CD4-positive, alpha-beta T cell treated with Interleukin-6 for 4 hours (primary cell): ENCODE measurements at regions not wholly inside any gene's neighbourhood (a gene's known extent, or its start where the extent isn't known, plus 50 kb on each side); places are given as distances from the start of the nearest gene placed in this dataset.

Experiments
- DNase-seq: peaks from one replicate; pipeline ENCODE4 v3.0.0-alpha.2; 2020; ENCODE audit warnings: mixed read lengths

DNA sequence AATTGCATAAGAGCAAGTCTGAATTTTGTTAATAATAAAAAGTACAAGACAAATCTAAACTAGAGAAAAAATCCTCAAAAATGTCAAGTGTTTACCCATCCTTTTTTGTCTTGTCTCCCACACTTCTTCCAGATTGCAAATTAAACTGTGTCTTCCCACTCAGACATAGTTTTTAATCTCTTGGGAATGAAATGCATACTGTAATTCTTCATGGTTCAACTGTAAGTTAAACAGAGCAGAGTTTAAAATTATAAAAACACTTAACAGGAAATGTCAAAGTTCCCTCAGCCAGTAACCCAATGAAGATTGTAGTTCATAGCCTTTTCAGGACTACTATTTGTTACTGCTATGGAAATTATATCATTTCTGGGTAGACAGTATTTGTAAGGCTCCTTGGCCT, 171.8 kb downstream of the UBE2E3 start:
- no peak for DNase-seq

DNA sequence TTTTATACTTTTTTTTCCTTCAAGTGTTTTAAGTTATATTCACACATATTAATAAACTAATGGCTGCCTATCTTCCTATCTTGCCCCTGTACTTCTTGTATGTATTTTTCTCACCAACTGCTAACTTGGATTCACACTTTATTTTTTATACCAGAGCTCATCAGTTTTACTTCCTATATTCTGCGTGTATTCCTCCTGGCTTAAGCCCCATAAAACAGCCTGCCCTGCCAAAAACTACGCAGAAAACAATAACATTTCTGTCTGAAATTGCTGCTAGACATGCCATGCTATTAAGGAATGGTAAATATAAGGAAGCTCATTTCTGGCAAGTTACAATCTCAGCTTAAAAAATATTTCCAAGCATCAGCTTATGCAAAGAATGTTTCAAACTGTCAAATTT, 172.3 kb downstream of the UBE2E3 start:
- DNase-seq, result no peak

DNA sequence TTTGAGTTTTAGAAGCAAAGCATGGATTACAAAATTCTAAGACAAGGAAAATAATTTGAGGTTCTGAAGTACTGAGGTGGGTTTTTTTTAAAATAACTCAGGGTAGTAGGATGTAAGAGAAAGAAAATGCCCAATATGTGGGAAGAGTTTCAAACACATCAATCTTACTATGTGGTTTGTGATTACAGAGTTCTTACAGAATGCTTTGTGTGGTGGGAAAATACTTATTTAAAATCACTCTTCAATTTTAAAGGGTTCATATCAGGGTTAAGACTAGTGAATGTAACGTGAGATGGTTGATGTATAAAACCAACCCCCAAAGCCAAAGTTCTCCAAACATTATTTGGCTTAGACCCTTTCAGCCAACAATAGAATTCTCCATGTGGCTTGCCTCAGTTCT, 173.5 kb downstream of the UBE2E3 start:
- no peak for DNase-seq

DNA sequence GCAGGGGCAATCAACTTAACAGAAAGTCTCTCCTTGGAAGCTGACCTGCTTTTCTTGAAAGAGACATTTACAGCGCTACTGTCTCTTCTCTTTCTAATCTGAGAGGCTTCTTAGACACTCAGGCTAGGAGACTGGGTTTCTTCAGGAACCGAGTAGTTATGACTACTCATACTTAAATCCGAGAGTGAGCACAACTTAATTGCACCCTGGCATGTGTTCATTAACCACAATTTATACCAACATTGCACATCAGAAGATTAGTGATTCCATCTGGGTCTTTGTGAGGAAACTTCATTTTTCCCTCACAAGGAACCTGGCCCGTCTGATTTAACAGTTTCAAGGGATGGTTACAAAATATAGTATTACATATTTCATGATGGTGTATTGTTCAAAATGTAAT, 176.9 kb downstream of the UBE2E3 start:
- no peak for DNase-seq

DNA sequence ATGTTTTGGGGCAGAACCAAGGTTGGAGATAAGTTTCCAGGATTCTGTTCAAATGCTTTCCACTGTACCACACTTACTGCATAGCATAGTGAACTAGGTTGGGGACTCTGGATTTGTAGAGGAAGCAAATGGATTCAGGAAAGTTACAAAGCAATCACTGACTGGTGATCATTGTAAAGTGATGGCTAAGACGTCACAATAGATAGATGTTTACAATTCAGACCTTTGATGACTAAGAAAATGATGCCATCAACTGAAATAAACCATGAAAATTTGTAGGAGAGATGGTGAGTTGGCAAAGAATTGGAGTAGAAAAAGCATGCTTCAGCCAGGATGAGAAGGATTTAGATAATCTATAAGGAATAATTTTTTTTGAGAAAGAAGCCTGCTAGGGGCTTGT, 178.0 kb downstream of the UBE2E3 start:
- DNase-seq, result no peak

DNA sequence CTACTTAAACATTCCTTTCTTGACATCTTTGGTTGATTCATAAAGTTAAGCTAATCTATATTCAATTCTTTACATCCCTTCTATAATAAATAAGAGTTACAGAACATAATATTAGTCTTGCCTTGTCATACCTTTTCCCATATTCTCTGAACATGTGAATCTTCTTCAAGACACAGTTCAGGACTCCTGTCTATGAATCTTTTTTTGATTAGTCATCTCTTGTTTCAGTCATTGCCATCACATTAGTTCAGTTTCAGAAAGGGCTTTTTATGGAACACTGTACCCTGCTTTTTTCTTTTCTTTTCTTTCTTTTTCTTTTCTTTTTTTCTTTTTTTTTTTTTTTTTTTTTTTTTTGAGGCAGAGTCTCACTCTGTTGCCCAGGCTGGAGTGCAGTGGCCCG, 181.2 kb downstream of the UBE2E3 start:
- DNase-seq, result no peak

DNA sequence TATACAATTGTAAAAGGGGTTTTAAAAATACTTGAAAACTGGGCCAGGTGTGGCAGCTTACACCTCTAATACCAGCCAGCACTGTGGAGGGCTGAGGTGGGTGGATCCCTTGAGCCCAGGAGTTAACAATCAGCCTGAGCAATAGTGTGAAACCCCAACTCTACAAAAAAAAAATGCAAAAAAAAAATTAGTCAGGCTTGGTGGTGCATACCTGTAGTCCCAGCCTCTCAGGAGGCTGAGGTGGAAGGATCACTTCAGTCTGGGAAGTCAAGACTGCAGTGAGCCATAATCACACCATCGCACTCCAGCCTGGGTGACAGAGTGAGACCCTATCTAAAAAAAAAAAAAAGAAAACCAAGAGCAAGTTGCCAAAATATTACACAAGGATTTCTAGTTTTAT, 182.7 kb downstream of the UBE2E3 start:
- peak; percentile 44 for DNase-seq

DNA sequence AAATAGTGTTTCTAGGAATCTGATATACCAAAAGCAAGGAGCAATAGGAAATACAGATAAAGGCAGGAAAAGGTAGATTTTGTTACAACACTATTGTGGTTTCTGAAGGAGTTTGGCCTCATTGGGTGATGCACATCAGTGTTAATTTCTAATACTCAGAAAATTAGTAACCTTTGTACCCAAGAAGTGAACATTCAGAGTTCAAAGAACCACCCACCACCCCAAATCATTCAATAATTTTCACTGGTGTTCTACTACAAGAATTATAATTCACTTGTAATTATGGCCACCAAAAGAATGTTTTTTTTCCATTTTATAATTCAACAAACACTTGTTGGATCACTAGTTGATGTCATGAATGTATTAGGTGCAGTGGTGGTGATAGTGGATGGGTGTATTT, 183.3 kb downstream of the UBE2E3 start:
- no peak for DNase-seq

DNA sequence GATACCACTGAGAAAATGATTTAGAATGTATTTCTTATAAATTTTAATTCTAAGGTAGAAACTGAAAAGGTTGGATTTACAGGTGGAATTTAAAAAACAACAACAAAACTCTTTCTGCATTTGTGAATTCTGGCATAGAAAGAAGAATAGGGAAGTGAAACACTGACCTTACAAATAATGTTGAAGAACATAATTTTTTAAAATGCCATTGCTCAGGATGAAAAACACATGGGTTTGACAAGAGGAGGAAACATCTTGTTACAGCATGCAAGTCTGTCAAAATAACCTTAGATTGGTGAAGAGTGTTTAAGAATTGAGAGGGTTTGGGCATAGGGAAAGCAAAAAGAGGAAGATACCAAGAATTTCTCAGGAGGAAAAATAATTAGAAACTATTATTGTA, 184.3 kb downstream of the UBE2E3 start:
- DNase-seq, result no peak

DNA sequence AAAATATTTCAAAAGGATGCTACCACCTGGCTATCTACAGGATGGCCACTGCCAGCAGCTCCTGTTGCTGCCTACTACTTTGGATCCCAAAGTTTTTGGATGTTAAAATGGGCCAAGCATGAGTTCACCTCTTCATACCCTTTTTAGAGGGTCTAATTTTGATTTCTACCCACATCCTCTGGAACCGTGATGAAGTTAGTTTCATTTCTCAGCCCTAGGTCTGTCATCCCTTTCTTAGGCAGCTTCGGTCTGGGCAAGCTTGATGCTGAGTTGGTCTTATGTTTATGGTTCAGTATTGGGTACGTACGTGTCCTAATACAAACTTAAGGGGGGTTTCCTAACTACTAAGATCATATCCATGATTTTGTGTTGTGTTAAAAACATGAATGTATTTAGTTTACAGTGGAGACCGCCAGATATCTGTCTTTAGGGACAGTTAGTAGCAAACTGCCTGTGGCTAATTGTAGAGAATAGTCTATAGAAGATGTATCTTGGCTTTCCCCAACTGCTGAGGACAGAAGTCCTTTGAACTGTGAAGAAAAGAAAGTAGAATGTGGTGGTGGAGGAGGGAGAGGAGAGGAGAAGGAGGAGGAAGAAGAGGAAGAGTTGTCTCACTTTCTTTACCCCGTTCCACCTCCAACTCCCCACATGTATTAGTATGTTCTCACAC, 184.9 kb downstream of the UBE2E3 start:
- peak; percentile 39 for DNase-seq

DNA sequence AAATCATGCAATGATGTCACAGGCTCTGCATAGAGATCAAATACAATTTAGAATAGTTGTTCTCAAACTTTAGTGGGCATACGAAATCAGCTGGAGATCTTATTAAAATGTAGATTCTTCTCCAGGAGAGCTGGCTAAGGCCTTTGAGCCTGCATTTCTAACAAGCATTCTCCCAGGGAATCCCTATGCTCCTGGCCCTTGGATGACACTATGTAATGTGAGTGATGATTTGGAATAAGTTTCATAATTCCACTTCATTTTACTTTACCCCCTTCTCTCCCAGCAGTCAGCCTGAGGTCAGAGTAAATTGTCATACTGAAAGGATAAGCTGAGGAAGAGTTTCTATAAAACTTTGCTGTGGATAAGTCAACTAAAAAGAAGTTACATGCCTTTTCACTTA, 189.1 kb downstream of the UBE2E3 start:
- DNase-seq, result no peak

DNA sequence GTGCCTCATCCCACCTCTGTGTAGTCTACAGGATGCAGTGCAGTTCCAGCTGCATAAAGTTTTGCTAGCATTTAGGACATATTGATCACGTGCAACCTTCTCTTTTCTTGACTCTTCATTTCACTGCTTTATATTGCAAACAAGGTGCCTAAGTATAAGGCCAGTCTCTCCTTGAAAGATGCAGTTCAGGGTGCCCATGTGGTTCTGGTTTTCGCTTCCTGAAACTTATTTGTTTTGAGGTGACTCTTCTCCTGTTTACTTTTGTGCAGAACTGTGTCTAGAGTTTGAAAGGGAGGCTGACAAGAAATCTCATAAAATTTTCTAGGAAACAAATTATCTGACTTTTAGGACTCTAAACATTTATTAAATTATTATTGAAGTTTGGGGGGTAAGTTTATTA, 189.9 kb downstream of the UBE2E3 start:
- peak; percentile 24 for DNase-seq

DNA sequence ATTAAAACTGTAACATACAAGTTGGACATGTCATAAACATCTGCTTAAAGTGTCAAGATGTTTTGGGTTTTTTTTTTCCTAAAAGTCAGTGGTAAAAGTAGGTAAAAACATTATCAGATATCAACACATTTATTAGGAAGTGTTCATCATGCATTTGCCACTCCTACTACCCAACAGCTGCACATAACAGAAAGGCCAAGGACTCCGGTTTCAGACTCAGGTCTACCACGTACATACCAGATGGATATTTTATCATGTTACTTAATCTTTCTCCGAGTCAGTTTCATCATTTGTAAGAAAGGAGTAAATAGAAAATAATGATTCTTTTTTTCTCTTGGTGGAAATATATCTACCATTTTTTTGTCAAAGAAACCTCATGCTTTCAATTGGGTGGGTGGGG, 192.3 kb downstream of the UBE2E3 start:
- DNase-seq, result no peak

DNA sequence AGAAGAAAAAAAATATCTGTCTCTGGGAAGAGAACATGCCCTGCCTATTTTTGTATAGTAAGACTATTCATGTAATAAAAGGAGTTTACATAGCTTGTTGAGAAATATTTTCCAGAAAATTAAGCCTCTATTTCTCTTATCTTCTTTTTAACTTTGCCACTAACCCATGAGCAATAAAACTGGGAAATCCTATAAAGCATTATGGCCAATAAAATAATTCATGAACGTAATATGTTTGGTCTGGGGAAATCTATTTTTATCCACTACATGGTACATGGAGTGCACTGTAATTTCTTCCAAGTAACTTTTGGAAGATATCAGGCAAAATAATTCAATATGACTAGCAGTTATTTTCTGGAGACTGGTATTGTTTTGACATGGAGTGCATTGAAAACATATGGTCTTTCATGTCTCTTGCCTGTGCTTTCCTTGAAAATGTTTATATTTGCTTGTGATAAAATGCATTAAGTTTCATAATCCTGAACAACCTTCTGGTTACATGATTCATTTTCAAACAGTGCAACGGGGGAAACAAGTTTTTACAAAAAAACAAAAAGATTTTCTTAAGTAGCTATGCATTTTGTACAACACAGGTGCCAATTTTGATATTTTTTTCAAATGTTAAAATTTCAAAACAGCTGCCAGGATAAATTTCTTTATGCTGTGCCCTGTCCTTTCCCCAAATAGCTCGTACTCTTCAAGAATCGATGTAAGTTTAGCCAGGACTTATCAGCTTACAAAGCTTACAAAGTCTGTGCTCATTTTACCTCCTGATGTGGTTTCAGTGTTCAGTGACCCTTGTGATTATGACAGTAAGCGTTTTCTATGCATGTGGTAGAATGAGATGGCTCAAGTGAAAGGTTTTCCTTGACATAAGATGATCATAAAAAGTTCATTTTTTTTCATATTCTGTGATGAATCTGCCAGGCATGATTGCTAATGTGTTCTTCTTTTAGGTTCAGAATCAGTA, 194.5 kb downstream of the UBE2E3 start:
- no peak for DNase-seq

DNA sequence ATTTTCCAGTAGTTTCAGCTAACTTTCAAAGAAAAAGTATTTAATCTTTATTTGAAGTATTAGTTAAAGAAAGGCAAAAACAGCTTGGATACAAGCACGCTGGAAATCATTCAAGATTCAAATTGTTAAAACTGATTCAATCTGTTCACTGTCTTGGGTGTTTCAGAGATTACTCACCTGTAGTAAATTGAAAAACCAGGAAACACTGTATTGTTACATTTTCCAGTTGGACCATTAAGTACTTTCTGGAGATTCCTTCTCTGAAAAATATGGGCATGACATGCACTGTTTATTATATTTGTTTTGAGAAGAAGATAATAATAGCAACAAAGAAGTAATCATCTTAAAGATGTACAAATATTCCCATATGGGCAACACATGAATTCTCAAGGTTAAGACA, 196.1 kb downstream of the UBE2E3 start:
- DNase-seq, result no peak

DNA sequence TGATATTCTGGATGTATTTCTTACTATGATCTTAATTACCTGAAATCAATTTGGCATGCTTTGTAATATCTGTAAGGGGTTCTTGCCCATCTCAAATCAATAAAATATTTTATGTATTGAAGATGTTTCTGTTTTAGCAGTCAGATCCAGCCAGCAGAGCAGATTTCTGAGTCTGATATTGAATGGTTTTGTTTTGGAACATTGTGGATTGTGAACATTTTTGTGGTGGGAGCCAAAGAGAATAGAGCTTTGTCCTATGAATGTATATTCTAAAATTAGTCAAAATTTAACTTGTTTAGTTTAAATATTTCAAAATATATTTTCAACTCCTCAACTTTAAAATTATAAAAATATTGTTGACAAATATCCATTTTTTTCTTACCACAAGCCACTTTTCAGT, 197.0 kb downstream of the UBE2E3 start:
- no peak for DNase-seq

DNA sequence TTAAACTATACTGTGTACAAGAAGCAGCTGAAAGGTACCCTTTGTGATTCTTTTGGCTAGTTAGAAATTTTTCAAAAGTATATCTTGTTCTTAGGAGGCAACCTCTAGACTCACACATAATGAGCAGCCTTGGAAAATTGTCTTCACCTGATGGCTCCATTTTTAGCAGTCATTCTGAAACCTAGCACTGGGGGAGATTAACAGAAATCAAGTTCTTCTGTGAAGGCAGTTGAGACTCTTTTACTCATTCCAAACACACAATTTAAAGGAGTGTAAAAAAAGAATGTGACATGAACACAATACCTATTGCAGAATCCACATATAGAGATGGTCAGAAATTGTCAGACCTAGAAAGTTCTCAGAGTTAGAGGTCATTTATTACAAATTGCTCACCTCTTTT, 197.7 kb downstream of the UBE2E3 start:
- DNase-seq, result no peak

DNA sequence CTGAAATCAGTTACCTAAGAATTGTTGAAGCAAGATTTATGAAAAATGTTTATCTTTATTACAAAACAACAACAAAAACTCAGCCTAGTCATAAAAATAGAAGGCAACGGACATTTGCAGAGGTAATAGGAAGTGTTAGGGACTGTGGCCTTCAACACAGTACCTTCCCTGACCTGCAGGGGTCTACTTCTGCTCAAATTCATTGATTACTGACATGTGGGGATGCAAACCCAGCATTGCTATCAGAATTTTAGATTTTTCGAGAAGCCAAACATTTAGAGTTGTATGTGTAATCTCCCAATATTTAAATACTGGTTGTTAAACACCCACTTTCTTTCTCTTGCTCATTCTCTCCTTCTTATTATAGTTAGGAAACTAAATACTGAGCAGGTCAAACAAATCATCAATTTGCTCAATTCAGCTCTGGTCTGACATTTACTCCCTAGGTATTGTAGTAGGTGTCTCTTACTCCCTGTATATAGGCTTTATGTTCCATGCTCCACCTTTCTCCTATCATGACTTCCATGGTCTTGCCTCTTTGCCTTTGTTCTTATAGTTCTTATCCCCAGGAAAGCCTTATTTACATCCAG, 198.5 kb downstream of the UBE2E3 start:
- DNase-seq, result peak; percentile 62

DNA sequence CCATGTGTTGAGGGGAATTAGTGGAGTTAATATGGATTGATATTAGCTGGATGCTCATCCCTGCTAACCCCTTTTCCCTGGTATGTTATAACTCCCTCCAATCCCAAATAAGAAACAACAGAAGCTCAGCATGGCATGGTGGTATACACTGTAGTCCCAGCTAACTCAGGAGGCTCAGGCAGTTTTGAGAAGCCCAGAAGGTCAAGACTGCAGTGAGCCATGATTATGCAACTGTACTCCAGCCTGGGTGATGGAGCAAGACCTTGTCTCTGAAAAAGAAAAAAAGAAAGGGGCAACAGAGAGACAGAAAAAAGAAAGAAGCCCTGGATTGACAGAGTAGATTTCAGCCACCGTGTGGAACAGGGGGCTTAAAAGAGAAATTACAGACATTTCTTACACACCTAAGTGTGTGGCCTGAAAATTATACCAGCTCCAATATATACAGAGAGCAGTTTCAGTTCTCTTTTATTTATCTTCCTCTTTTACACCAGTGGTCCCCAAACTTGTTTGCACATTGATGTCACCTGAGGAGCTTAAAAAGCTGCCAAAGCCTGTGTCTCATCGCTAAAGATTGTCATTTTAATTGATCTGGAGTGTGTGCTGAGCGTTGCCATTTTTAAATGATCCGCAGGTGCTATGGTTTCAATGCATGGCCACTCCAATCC, 203.6 kb downstream of the UBE2E3 start:
- DNase-seq, result no peak

DNA sequence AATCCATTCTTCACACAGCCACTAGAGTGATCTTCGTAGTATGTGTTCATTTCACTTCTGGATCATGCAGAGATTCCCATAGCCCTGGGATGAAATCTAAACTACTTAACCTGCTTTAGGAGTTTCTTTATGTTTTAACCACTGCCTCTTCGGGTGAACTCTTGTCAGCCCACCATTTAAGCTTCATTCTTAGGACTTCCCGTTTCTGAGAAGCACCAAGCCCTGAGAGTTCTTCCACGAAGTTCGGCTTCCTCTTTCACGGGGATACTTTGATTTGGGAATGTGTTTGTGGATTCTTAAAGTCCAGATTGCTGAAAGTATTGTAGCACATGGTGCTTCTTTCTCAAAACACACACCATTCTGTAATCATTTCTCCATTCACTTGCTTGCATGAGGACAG, 205.0 kb downstream of the UBE2E3 start:
- DNase-seq, result no peak

DNA sequence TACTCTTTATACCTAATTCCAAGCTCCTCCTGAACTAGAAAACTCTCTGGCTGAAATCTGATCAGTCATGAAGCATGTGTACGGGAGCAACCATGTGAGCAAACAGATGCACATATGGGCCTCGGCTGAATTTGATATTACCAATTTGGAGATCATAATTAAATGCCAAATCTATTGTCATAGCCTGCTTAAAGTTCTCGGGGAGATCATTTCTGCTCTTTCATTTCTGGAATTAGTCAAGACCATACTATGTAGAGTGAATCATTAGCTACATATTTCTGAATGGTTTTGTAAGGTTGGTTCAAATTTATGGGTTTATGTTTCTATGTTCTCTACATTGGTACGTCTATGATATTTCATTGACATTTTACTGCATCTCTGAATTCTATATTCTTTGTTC, 205.5 kb downstream of the UBE2E3 start:
- no peak for DNase-seq

DNA sequence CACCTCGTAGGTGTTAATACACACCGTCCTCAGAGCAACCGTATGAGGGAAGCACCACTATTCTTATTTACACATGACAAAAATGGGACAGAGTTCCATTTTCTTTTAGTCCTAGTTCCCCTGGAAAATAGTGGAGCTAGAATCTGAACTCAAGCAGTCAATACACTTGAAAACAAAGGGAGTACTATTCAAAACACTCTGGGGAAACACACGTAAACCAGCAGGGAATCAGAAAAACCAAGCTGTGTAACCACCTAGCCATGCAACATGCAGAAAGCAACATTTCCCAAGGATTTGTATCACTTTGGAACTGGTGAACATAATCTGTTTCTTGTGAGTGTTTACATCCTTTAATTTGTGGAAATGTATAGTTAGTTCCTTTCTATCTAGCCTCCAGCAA, 208.2 kb downstream of the UBE2E3 start:
- DNase-seq, result no peak

DNA sequence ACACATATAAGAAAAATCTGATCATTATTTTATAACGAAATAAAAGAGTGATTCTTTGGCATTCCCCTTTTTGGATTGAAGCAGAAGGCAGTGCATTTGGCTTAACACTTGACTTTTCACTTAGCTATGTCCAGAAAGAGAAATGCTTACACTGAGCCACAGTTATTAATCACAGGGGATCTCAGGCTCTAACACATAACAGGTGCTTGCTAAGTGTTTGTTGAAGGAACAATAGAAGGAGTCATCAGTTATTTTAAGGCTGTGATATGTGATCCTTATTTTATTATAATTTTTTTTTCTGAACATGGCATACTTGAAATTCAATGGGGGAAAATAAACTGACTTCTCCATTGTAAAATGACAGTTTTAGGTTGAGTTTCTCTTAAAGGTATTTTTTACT, 209.5 kb downstream of the UBE2E3 start:
- DNase-seq, result no peak

DNA sequence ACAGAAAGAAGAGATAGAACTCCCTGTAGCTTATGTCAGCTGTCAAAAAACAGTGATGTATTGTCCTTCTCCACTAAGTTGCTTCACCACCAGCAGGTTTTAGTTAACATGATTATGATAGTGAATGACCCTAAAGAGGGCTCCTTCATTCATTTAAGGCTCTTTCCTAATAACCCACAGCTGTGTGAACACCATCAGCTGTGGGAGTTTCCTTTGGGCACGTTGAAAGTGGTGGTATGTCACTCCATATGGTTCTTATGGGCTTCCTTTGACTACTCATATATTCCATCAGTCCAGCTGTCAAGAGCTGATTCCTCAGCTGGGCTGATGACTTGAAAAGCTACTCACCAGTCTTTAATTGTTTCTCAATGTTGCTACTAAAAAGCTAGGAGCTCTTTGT, 210.3 kb downstream of the UBE2E3 start:
- no peak for DNase-seq
